ENCODE measurements at regions not wholly inside any gene's neighbourhood (a gene's known extent, or its start where the extent isn't known, plus 50 kb on each side); places are given as distances from the start of the nearest gene placed in this dataset.

- TF ChIP-seq SUZ12 (IDR thresholded peaks at IDR 0.05; ENCODE audit: extremely low read depth, insufficient read depth, insufficient read length) (no peak), ZNF274 (IDR thresholded peaks at IDR 0.05; ENCODE audit: low read depth, low read length) (no peak), YY1 (IDR thresholded peaks at IDR 0.05; ENCODE audit: insufficient read depth, insufficient read length) (no peak)
Observed at GRCh38 chr2:58473165-58473564, 232.0 kb upstream of the FANCL start.
